Stomach (tissue), 8 donors: ENCODE measurements at regions not wholly inside any gene's neighbourhood (a gene's known extent, or its start where the extent isn't known, plus 50 kb on each side); places are given as distances from the start of the nearest gene placed in this dataset.

Experiments
- DNase-seq, 2 donors: peaks; one replicate each; pipeline versions ENCODE4 v3.0.0 to v3.0.0-alpha.2; 2013 to 2019
- H3K27ac ChIP-seq, 5 donors: fragments of 200-600 bp in 4 of 5; sonication (generic) in 4 of 5; one replicate each; pipeline ENCODE4 v1.5.1; 2013 to 2019; ENCODE audit warnings: mild to moderate bottlenecking in 1 of 5, moderate library complexity in 1 of 5
- H3K27me3 ChIP-seq, 3 donors: fragments of 200-600 bp; sonication (generic); one replicate each; pipeline ENCODE4 v1.5.1; 2017 to 2019; ENCODE audit warnings: mixed run types in 1 of 3
- H3K36me3 ChIP-seq, 4 donors: fragments of 200-600 bp; sonication (generic); 1 replicate in 3 of 4; 2 replicates in 1 of 4; pipeline ENCODE4 v1.5.1; 2016 to 2019
- H3K4me1 ChIP-seq, 4 donors: fragments of 200-600 bp; sonication (generic); one replicate each; pipeline ENCODE4 v1.5.1; 2016 to 2019
- H3K4me3 ChIP-seq, 4 donors: fragments of 200-600 bp; sonication (generic) in 3 of 4; one replicate each; pipeline ENCODE4 v1.5.1; 2016 to 2019; ENCODE audit warnings: mild to moderate bottlenecking in 1 of 4
- H3K9me3 ChIP-seq, 4 donors: fragments of 200-600 bp; sonication (generic); one replicate each; pipeline ENCODE4 v1.5.1; 2016 to 2019
- CTCF ChIP-seq, 7 experiments: fragments of 450-650 bp in 4 of 7; fragments of 200-600 bp in 3 of 7; sonication (generic) in 3 of 7; IDR thresholded peaks; one replicate each; pipeline ENCODE4 v1.5.1; 2016 to 2019; ENCODE audit warnings: antibody characterized with exemption in 7 of 7, control low read depth in 2 of 7, mild to moderate bottlenecking in 1 of 7
- EP300 ChIP-seq: sonication (generic); formaldehyde crosslinking; IDR thresholded peaks from one replicate; pipeline ENCODE4 v1.6.1; 2017; ENCODE audit warnings: antibody characterized with exemption
- POLR2A ChIP-seq, 4 donors: fragments of 450-650 bp; IDR thresholded peaks; one replicate each; pipeline ENCODE4 v1.6.1; 2016; ENCODE audit warnings: antibody characterized with exemption in 4 of 4, control low read depth in 2 of 4, mild to moderate bottlenecking in 1 of 4, moderate library complexity in 1 of 4
- POLR2AphosphoS5 ChIP-seq, 3 donors: sonication (generic); formaldehyde crosslinking; IDR thresholded peaks; one replicate each; pipeline ENCODE4 v1.6.1; 2016; ENCODE audit warnings: antibody characterized with exemption in 3 of 3
- WGBS, 5 donors: extraction: QIAGEN DNeasy Blood & Tissue Kit in 3 of 5; methylation state at CpG; one replicate each; pipeline versions ENCODE4 v1.1.5 to v1.1.7; 2013 to 2018; 5-methylcytosine and 5-hydroxymethylcytosine counted together
- intact Hi-C: fragments of 100-400 bp; cut with DNase I; formaldehyde crosslinking; loops from one replicate; pipeline ENCODE4 v1.15.1; 2023; ENCODE audit warnings: low total_unique reads
- donor health status: healthy with polysubstance abuse.
- donor health status: Bipolar disorder and iron deficiency.
- donor health status: healthy.

- no peaks in the 10 kb centered on the region for H3K36me3 ChIP-seq
- TF ChIP-seq EP300: no peak
- TF ChIP-seq POLR2AphosphoS5 (IDR thresholded peaks at IDR 0.05): no peak
- no peak for TF ChIP-seq CTCF (IDR thresholded peaks at IDR 0.05)
- TF ChIP-seq POLR2A (IDR thresholded peaks at IDR 0.05): no peak
- H3K4me3 ChIP-seq: no peak overlapping the region
- no peak for DNase-seq
- intact Hi-C loops: no loop called here
- no peaks in the 10 kb centered on the region for H3K27me3 ChIP-seq
- no peaks in the 10 kb centered on the region for H3K9me3 ChIP-seq
- H3K4me1 ChIP-seq: peaks cover 0 to 41% (median 19%) of the 10 kb centered on the region in 4 donors
- H3K27ac ChIP-seq: peak overlapping the region in 1 of 5 donors; percentile 44
These were observed 430.1 kb upstream of the NPVF start for GRCh38 chr7:25658375-25658774.

- peak in 1 of 2 donors; percentile 40 for DNase-seq
- intact Hi-C loops: no loop called here
- Histone ChIP-seq H3K27me3 (no peaks in the 10 kb centered on the region), H3K36me3 (no peaks in the 10 kb centered on the region), H3K9me3 (no peaks in the 10 kb centered on the region), H3K4me3 (no peak overlapping the region), H3K27ac (peak overlapping the region in 2 of 5 donors; percentile 44 to 48), H3K4me1 (peaks cover 0 to 56% (median 24%) of the 10 kb centered on the region in 4 donors)
- 27 to 47% (median 34%) methylated on average over 6 of the region's 6 CpGs for WGBS, 5 donors
- TF ChIP-seq POLR2AphosphoS5 (IDR thresholded peaks at IDR 0.05): no peak
- no peak for TF ChIP-seq CTCF (IDR thresholded peaks at IDR 0.05)
- no peak for TF ChIP-seq EP300
- no peak for TF ChIP-seq POLR2A (IDR thresholded peaks at IDR 0.05)
These were observed 431.6 kb upstream of the NPVF start for GRCh38 chr7:25659841-25660240.

- peaks cover 0 to 59% (median 18%) of the 10 kb centered on the region in 4 donors for H3K4me1 ChIP-seq
- H3K27ac ChIP-seq: peak overlapping the region in 4 of 5 donors; percentile 29 to 76 (median 55)
- TF ChIP-seq POLR2A (IDR thresholded peaks at IDR 0.05): no peak
- no peak for TF ChIP-seq POLR2AphosphoS5 (IDR thresholded peaks at IDR 0.05)
- no peak for TF ChIP-seq CTCF (IDR thresholded peaks at IDR 0.05)
- TF ChIP-seq EP300: no peak
- H3K36me3 ChIP-seq: no peaks in the 10 kb centered on the region
- peak in 1 of 2 donors; percentile 12 for DNase-seq
- no peak overlapping the region for H3K4me3 ChIP-seq
- intact Hi-C loops: no loop called here
- no peaks in the 10 kb centered on the region for H3K27me3 ChIP-seq
- 48 to 60% (median 53%) methylated on average over 10 of the region's 10 CpGs for WGBS, 5 donors
- no peaks in the 10 kb centered on the region for H3K9me3 ChIP-seq
These were observed 434.8 kb upstream of the NPVF start for GRCh38 chr7:25662841-25663800.

GRCh38 chr7:25663877-25664276 is 435.6 kb upstream of the NPVF start:
- DNase-seq: peak in 1 of 2 donors; percentile 77
- 20 to 34% (median 24%) methylated on average over 4 of the region's 4 CpGs for WGBS, 5 donors
- peaks cover 0 to 56% (median 15%) of the 10 kb centered on the region in 4 donors for H3K4me1 ChIP-seq
- H3K4me3 ChIP-seq: no peak overlapping the region
- no peaks in the 10 kb centered on the region for H3K36me3 ChIP-seq
- TF ChIP-seq POLR2AphosphoS5 (IDR thresholded peaks at IDR 0.05): no peak
- peak overlapping the region in 4 of 5 donors; percentile 29 to 76 (median 41) for H3K27ac ChIP-seq
- H3K27me3 ChIP-seq: no peaks in the 10 kb centered on the region
- intact Hi-C loops: no loop called here
- H3K9me3 ChIP-seq: no peaks in the 10 kb centered on the region
